OCI-M1 (cell line): ENCODE measurements at regions not wholly inside any gene's neighbourhood (a gene's known extent, or its start where the extent isn't known, plus 50 kb on each side); places are given as distances from the start of the nearest gene placed in this dataset.

Experiments
- DNase-seq: peaks from one replicate; lab custom pipeline; 2025; lab: John Stamatoyannopoulos, UW

- no peak for DNase-seq
Observed at GRCh38 chr11:81032906-81033305, 1592.1 kb upstream of the TENM4 start.

DNA sequence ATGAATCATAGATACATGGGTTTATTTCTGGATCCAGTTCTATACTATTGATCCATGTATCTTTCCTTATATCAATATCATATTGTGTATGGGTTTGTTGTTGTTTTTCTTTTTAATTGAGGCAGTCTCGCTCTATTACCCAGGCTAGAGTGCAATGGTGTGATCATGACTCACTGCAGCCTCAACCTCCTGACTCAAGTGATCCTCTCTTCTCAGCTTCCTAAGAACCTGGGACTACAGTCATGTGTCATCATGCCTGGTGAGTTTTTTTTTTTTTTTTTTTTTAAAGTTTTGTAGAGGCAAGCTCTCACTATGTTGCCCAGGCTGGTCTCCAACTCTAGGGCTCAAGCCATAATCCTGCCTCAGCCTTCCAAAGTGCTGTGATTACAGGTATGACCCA, 1589.4 kb upstream of the TENM4 start:
- DNase-seq = no peak

DNA sequence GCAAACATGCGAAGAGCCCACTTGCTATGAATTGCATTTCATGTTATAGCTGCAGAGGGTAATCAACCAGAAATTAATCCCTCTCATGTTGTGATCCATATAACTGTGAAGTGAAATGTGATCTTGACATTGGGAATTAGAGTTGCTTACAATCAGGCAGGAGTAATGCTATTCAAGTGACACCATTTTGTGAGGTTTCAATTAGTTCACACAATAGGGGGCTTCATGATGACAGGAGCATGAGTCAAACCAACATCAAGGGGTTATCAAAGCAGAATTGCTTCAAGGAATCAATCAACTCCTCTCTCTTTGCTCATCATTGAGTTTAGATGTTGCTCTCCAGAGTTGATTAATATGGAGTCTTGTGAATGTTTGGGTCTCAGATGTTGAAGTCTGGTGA, 1585.2 kb upstream of the TENM4 start:
- DNase-seq = no peak

GRCh38 chr11:81022057-81022456, 1581.2 kb upstream of the TENM4 start:
- DNase-seq = no peak

DNA sequence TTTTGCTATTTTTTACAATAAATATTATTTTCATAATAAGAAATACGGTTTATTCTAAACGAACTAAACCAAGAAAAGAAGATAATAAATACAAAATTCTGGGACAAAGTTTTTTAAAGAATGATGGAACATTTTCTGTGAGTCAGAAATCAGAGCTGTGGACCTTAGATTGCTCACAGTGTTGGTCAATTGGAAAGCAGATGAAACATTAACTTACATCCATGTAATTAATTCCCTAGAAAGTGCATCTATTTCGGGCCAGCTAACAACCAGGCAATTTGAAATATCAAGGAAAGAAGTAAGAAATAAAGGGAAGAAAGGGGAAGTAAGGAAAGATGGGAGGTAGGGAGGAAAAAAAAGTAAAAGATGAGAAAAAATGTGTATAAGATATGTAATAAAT, 1569.8 kb upstream of the TENM4 start:
- DNase-seq = no peak

DNA sequence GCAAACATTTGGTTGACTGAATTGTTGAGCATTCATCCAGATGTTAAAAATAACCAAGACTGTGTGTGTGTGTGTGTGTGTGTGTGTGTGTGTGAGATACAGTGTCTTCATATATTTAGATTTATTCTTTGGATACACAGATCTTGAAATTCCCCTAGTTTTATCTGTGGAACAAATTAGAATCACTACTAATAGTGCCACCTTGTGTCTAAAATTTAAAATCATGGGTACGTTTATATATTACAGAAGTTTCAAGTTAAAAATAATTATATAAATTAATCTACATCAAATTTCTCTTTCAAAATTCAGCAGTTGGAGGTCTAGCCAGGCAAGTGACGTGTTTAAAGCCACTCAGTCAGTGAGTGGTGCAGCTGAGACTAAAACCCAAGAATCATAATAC, 1566.2 kb upstream of the TENM4 start:
- DNase-seq = peak; percentile 82

- peak; percentile 64 for DNase-seq
Observed at GRCh38 chr11:81005595-81005994, 1564.8 kb upstream of the TENM4 start.

GRCh38 chr11:81004576-81004975, 1563.7 kb upstream of the TENM4 start:
- peak; percentile 83 for DNase-seq

DNA sequence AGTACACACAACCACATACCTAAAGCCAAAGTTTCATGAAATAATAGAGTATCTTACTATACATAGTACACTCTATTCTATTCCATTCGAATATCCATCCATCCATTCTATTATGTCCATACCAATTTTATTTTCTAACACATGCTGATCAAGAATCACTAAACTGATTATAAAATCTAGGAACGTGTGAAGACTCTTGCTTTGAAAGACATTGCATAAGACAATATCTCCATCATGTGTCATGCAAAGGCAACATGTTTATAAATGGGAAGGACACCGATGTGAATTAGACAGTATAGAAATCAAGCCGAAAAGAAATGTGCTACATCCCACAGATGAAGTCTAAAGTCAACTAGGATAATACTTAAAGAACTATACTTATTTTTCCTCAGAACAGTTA, 1561.5 kb upstream of the TENM4 start:
- no peak for DNase-seq

DNA sequence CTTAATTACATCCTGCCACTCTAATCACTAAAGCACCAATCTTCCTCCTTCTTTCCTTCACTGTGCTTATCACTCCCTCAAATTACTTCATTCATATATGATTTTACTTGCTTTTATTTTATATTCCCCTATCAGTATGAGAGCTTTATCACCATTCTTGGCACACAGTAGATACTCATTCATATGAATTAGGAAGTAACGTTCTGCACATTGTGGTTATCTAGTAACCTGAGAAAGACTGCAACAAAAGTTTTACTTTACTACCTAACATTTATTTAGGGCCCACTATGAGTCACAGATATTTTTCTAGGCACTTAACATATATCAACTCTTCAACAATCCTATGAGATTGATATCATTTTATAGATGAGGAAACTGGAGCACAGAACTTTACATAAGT, 1559.9 kb upstream of the TENM4 start:
- DNase-seq = peak; percentile 51

GRCh38 chr11:81000334-81000733, 1559.5 kb upstream of the TENM4 start:
- no peak for DNase-seq

DNA sequence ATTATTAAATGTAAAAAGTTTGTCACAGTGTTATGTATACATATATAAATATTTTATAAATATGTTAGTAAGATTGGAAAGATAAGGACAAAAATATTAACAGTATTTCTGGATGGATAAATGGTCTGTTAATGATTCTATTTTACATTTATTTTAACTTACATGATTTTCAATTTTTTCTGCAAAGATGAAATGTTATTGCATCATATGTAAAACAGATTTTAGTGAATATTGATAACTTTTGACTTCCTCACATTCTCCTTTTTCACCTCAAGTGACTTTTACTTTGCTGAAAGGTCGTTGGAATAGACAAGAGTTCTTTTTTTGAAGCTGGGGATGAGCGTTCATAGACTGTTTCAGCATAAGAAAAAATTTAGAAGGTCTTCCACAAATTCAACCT, 1554.7 kb upstream of the TENM4 start:
- DNase-seq = no peak

- DNase-seq = no peak
Observed at GRCh38 chr11:80993536-80993935, 1552.7 kb upstream of the TENM4 start.

GRCh38 chr11:80990885-80991284, 1550.1 kb upstream of the TENM4 start:
- no peak for DNase-seq

- no peak for DNase-seq
Observed at GRCh38 chr11:80987171-80987570, 1546.3 kb upstream of the TENM4 start.

GRCh38 chr11:80986421-80987074, 1545.7 kb upstream of the TENM4 start:
- DNase-seq = no peak

- no peak for DNase-seq
Observed at GRCh38 chr11:80980227-80980626, 1539.4 kb upstream of the TENM4 start.

DNA sequence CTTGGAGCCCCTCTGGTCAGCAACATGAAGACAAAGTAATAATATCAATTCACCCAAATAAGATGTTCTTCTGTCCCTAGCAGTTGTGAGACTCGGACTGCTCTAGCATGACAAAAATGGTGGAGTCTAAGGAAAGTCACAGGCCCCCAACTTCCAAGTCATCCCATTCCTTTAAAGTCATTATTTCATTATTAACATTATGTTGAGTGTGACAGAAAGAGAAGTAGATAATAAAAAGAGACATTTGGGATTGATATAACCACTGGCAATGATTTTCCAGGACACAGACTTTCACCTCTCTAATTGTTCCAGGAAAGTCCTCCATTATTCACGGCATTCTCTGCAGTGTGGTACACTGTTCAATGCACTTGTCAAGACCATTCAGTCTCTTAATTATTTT, 1533.0 kb upstream of the TENM4 start:
- no peak for DNase-seq

- no peak for DNase-seq
Observed at GRCh38 chr11:80970037-80970436, 1529.2 kb upstream of the TENM4 start.

- no peak for DNase-seq
Observed at GRCh38 chr11:80967649-80968048, 1526.8 kb upstream of the TENM4 start.

GRCh38 chr11:80960381-80961029, 1519.7 kb upstream of the TENM4 start:
- DNase-seq = peak; percentile 83

- DNase-seq = no peak
Observed at GRCh38 chr11:80959751-80960150, 1518.9 kb upstream of the TENM4 start.

DNA sequence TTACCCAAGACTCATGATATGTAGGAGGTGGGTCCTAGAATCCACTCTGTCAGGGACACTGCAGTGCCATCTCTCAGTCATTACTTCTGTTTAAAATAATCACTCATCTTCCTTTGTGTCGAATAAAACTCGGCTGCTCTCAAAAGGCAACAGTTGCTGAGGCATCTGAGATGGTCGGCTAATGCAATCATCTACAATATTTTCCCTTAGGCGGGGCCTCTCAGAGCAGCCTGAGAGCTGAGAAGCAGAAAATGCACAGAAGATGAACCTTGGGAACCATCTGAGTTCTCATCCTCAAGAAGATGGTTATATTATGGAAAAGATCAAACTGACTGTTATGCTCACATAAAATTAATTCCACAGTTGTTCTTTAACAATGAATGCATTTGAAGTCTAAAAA, 1518.2 kb upstream of the TENM4 start:
- no peak for DNase-seq

- peak; percentile 63 for DNase-seq
Observed at GRCh38 chr11:80958361-80958760, 1517.5 kb upstream of the TENM4 start.
